GM12892 (cell line): ENCODE measurements at regions not wholly inside any gene's neighbourhood (a gene's known extent, or its start where the extent isn't known, plus 50 kb on each side); places are given as distances from the start of the nearest gene placed in this dataset.

Experiments
- POLR2A ChIP-seq: IDR thresholded peaks from 2 replicates; pipeline ENCODE4 v1.6.1; 2011; ENCODE audit warnings: low read depth, low read length, control low read depth
- POLR2AphosphoS5 ChIP-seq: IDR thresholded peaks from 2 replicates; pipeline ENCODE4 v1.6.1; 2011; ENCODE audit warnings: low read depth, low read length, control low read depth

DNA sequence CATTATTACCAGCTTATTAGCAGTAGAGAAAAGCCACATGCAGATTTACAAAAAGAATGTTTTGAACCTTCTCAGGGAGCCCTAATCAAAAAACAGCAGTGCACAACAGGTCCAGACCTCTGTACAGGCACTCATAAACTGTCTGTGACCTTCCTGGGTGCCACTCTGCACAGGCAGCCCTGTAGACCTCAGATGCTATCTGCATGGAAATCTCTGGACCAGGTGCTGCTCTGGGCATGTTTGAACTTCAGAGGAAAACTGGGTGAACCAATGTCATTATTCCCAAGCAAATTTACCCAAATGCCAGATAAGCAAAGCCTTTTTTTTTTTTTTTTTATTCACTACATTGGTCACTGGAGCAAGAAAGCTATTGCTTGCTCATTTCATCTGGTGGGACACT is 104.2 kb downstream of the NPY start:
- TF ChIP-seq POLR2A (no peak), POLR2AphosphoS5 (no peak)
